ENCODE measurements at regions not wholly inside any gene's neighbourhood (a gene's known extent, or its start where the extent isn't known, plus 50 kb on each side); places are given as distances from the start of the nearest gene placed in this dataset.
"Not testable (repeated sequence)": the region's sequence is repeated elsewhere in the genome, so short reads cannot be mapped to it uniquely, and the experiment has no call there.

GRCh38 chr3:20552605-20553275 lies 366.7 kb upstream of the SGO1 start:
- TF ChIP-seq CTCF (conservative IDR thresholded peaks at IDR 0.05; ENCODE audit: low read depth) = no peak
- POLR2A ChIA-PET (ENCODE audit: low non-redundant PET) = no interaction called here
- CTCF ChIA-PET = no interaction called here
- DNase-seq (ENCODE audit: low spot score) = no peak
- H3K27ac ChIP-seq = no peak overlapping the region

- H3K27ac ChIP-seq; CTCF ChIA-PET; DNase-seq (ENCODE audit: low spot score); POLR2A ChIA-PET (ENCODE audit: low non-redundant PET): not testable (repeated sequence)
Observed at GRCh38 chr3:20547361-20548269, 361.6 kb upstream of the SGO1 start.

- ChIA-PET POLR2A (ENCODE audit: low non-redundant PET) (no interaction called here), CTCF (no interaction called here)
- no peak for DNase-seq (ENCODE audit: low spot score)
- no peak overlapping the region for H3K27ac ChIP-seq
- TF ChIP-seq CTCF (conservative IDR thresholded peaks at IDR 0.05; ENCODE audit: low read depth) = no peak
Observed at GRCh38 chr3:20546636-20547035, 360.6 kb upstream of the SGO1 start.

GRCh38 chr3:20543535-20544226 lies 357.7 kb upstream of the SGO1 start:
- ChIA-PET CTCF (no interaction called here), POLR2A (ENCODE audit: low non-redundant PET) (no interaction called here)
- DNase-seq (ENCODE audit: low spot score) = no peak
- no peak for TF ChIP-seq CTCF (conservative IDR thresholded peaks at IDR 0.05; ENCODE audit: low read depth)
- no peak overlapping the region for H3K27ac ChIP-seq

GRCh38 chr3:20540066-20540465 lies 354.1 kb upstream of the SGO1 start:
- no peak overlapping the region for H3K27ac ChIP-seq
- POLR2A ChIA-PET (ENCODE audit: low non-redundant PET) = no interaction called here
- CTCF ChIA-PET = no interaction called here
- DNase-seq (ENCODE audit: low spot score) = no peak
- no peak for TF ChIP-seq CTCF (conservative IDR thresholded peaks at IDR 0.05; ENCODE audit: low read depth)

- no peak overlapping the region for H3K27ac ChIP-seq
- no peak for TF ChIP-seq CTCF (conservative IDR thresholded peaks at IDR 0.05; ENCODE audit: low read depth)
- ChIA-PET POLR2A (ENCODE audit: low non-redundant PET) (no interaction called here), CTCF (no interaction called here)
- no peak for DNase-seq (ENCODE audit: low spot score)
Observed at GRCh38 chr3:20539666-20540065, 353.7 kb upstream of the SGO1 start.
